Neuronal stem cell (in vitro differentiated cells): ENCODE measurements at regions not wholly inside any gene's neighbourhood (a gene's known extent, or its start where the extent isn't known, plus 50 kb on each side); places are given as distances from the start of the nearest gene placed in this dataset.
A peak's percentile ranks its signal among the peaks of the same experiment; 100 is the strongest.

Source experiments
- DNase-seq: peaks from one replicate; pipeline ENCODE4 v3.0.0-alpha.2; 2013; ENCODE audit warnings: low spot score
- H2AFZ ChIP-seq: one replicate; pipeline ENCODE4 v1.6.1; 2013; ENCODE audit warnings: mild to moderate bottlenecking, low read length, inconsistent platforms
- H2AK5ac ChIP-seq: 2 replicates; pipeline ENCODE4 v1.6.1; 2013; ENCODE audit warnings: low read depth, mild to moderate bottlenecking, inconsistent platforms, low read length, moderate library complexity, mixed read lengths
- H2BK120ac ChIP-seq: 2 replicates; pipeline ENCODE4 v1.6.1; 2013; ENCODE audit warnings: low read depth, mild to moderate bottlenecking, inconsistent platforms, low read length, moderate library complexity, mixed read lengths
- H2BK12ac ChIP-seq: one replicate; pipeline ENCODE4 v1.6.1; 2013; ENCODE audit warnings: low read length, inconsistent platforms
- H2BK15ac ChIP-seq: 2 replicates; pipeline ENCODE4 v1.6.1; 2013; ENCODE audit warnings: mild to moderate bottlenecking, low read length, inconsistent platforms, mixed read lengths
- H2BK5ac ChIP-seq: one replicate; pipeline ENCODE4 v1.6.1; 2013; ENCODE audit warnings: inconsistent platforms, mild to moderate bottlenecking, low read length, moderate library complexity
- H3K14ac ChIP-seq: one replicate; pipeline ENCODE4 v1.6.1; 2013; ENCODE audit warnings: low read length, inconsistent platforms
- H3K18ac ChIP-seq: 2 replicates; pipeline ENCODE4 v1.6.1; 2013; ENCODE audit warnings: low read length, inconsistent platforms
- H3K23ac ChIP-seq: 2 replicates; pipeline ENCODE4 v1.6.1; 2013; ENCODE audit warnings: low read depth, mild to moderate bottlenecking, mixed read lengths, low read length, inconsistent platforms; ENCODE audit not compliant: poor library complexity
- H3K27ac ChIP-seq: replicated peaks from 3 replicates; pipeline ENCODE4 v1.5.1; 2013; ENCODE audit warnings: low read length, inconsistent platforms
- H3K27me3 ChIP-seq, 3 experiments: 2 replicates each; pipeline ENCODE4 v1.6.1; 2013; ENCODE audit warnings: low read length in 3 of 3, mild to moderate bottlenecking in 2 of 3, inconsistent platforms in 1 of 3, low read depth in 1 of 3, mixed read lengths in 1 of 3, moderate library complexity in 1 of 3; ENCODE audit not compliant: control insufficient read depth in 3 of 3, insufficient read depth in 3 of 3
- H3K36me3 ChIP-seq, 2 donors: replicated peaks in 1 of 2; 2 replicates each; pipeline ENCODE4 v1.6.1; 2013; ENCODE audit warnings: low read length in 2 of 2; ENCODE audit not compliant: control insufficient read depth in 2 of 2, insufficient read depth in 2 of 2
- H3K4ac ChIP-seq: 2 replicates; pipeline ENCODE4 v1.6.1; 2013; ENCODE audit warnings: inconsistent platforms, mild to moderate bottlenecking, low read length, moderate library complexity
- H3K4me1 ChIP-seq, 2 donors: 1 replicate in 1 of 2; 2 replicates in 1 of 2; pipeline ENCODE4 v1.6.1; 2013; ENCODE audit warnings: low read length in 2 of 2, low read depth in 1 of 2; ENCODE audit not compliant: control insufficient read depth in 2 of 2, insufficient read depth in 1 of 2
- H3K4me2 ChIP-seq: one replicate; pipeline ENCODE4 v1.6.1; 2013; ENCODE audit warnings: mild to moderate bottlenecking, low read length, inconsistent platforms; ENCODE audit not compliant: insufficient read depth, poor library complexity, severe bottlenecking
- H3K4me3 ChIP-seq, 2 donors: 2 replicates each; pipeline ENCODE4 v1.5.1; 2013; ENCODE audit warnings: low read length in 2 of 2, mild to moderate bottlenecking in 2 of 2, inconsistent platforms in 1 of 2, moderate library complexity in 1 of 2
- H3K79me1 ChIP-seq: one replicate; pipeline ENCODE4 v1.6.1; 2013; ENCODE audit warnings: low read depth, mild to moderate bottlenecking, inconsistent platforms, low read length, moderate library complexity
- H3K9ac ChIP-seq: one replicate; pipeline ENCODE4 v1.6.1; 2013; ENCODE audit warnings: mild to moderate bottlenecking, low read depth, low read length, inconsistent platforms; ENCODE audit not compliant: poor library complexity
- H3K9me3 ChIP-seq, 2 donors: replicated peaks in 1 of 2; 2 replicates each; pipeline versions ENCODE3 to v1.6.1; 2013; ENCODE audit warnings: low read length in 2 of 2, mild to moderate bottlenecking in 2 of 2, inconsistent platforms in 1 of 2, low read depth in 1 of 2, mixed read lengths in 1 of 2, moderate library complexity in 1 of 2; ENCODE audit not compliant: control insufficient read depth in 2 of 2, insufficient read depth in 1 of 2
- H4K8ac ChIP-seq: one replicate; pipeline ENCODE4 v1.6.1; 2013; ENCODE audit warnings: low read depth, mild to moderate bottlenecking, inconsistent platforms, low read length, moderate library complexity
- H4K91ac ChIP-seq: one replicate; pipeline ENCODE4 v1.6.1; 2013; ENCODE audit warnings: low read length, low read depth, mild to moderate bottlenecking, inconsistent platforms; ENCODE audit not compliant: poor library complexity
- WGBS, 2 donors: extraction: QIAGEN DNeasy Blood & Tissue Kit; methylation state at CpG; one replicate each; pipeline ENCODE4 v1.1.7; 2013; ENCODE audit warnings: missing lambda C conversion rate in 2 of 2, mixed read lengths in 1 of 2; ENCODE audit not compliant: insufficient read length in 2 of 2, insufficient replicate concordance in 1 of 2; ENCODE audit errors: extremely low coverage in 2 of 2; 5-methylcytosine and 5-hydroxymethylcytosine counted together

DNA sequence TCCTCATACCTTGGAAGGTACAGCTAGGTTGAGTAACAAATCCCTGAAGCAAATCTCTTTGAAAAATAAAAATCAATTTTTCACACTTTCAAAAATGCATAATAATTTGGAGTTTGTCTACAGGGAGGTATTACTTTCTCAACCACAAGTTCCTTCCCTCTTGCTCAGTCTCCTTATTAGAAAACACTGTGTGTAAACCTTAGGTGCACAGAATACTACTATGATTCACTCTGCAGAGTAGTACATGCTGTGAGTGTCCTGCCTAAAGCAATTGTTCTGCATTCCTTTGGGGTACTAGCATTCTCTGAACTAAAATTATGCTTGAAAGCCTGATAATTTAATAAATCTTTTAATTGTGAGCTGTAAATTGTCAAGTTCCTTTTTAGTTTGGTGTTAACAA is 115.9 kb upstream of the EPHA3 start:
- Histone ChIP-seq H3K4me2 (no peak overlapping the region), H4K91ac (no peak overlapping the region), H3K4ac (no peak overlapping the region), H2BK120ac (no peak overlapping the region), H3K23ac (no peak overlapping the region), H3K9me3 (no peaks in the 10 kb centered on the region), H3K36me3 (no peaks in the 10 kb centered on the region), H2BK12ac (no peak overlapping the region), H2BK5ac (no peak overlapping the region), H2BK15ac (no peak overlapping the region), H3K27ac (no peak overlapping the region), H3K4me1 (peaks cover 0 to 3% of the 10 kb centered on the region in 2 donors), H4K8ac (no peak overlapping the region), H2AK5ac (no peak overlapping the region), H3K18ac (no peak overlapping the region), H3K9ac (no peak overlapping the region), H2AFZ (no peak overlapping the region), H3K79me1 (no peaks in the 10 kb centered on the region), H3K27me3 (no peaks in the 10 kb centered on the region), H3K14ac (no peak overlapping the region), H3K4me3 (no peak overlapping the region)
- DNase-seq, result no peak

DNA sequence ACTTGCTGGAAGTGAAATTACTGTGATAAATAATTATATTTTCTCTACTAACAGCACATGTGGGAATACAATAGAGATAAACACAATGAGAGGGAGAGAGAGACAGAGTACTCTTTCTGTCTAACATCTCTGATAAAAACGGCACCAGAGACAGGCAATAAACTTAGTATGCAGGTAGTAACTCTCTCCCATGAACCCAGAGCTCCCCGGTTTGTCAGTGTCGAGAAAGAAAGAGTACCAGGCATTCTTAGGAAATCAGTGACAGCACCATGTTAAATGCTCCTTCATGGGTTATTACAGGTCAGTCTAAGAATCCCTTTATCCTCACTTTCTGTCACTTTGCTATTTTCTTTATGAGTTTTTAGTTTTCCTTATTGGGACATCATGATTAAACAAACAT is 110.7 kb upstream of the EPHA3 start:
- WGBS, 2 donors, result no CpG with 5 or more reads among the region's 3 CpGs
- Histone ChIP-seq H3K9me3 (peaks cover 8 to 14% of the 10 kb centered on the region in 2 donors), H3K4ac (no peak overlapping the region), H3K14ac (no peak overlapping the region), H3K4me2 (no peak overlapping the region), H3K9ac (no peak overlapping the region), H4K91ac (no peak overlapping the region), H2BK5ac (no peak overlapping the region), H2BK15ac (no peak overlapping the region), H3K27me3 (no peaks in the 10 kb centered on the region), H3K27ac (no peak overlapping the region), H3K79me1 (no peaks in the 10 kb centered on the region), H4K8ac (no peak overlapping the region), H2BK120ac (no peak overlapping the region), H3K23ac (no peak overlapping the region), H2AFZ (peak overlapping the region; percentile 68), H3K4me3 (no peak overlapping the region), H2BK12ac (no peak overlapping the region), H3K18ac (no peak overlapping the region), H3K36me3 (no peaks in the 10 kb centered on the region), H2AK5ac (no peak overlapping the region), H3K4me1 (peaks cover 3 to 5% of the 10 kb centered on the region in 2 donors)
- no peak for DNase-seq

DNA sequence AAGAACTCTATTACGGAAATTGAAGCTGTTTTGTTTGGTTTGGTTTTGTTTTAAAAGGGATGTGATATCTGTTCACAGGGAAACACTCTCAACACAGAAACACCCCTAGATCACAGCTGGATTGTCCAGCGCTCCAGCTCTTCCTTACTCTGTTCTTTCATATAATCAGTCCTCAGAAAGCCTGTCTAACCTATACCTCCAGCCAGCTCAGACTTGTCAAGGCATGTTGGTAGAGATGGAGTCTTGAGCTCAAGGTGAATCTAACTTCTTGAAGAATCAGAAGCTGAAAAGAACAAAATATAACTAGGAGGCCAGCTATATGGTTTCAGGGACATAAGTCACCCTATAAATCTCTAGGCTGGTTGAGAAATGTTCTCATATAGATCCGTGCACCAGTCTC is 110.2 kb upstream of the EPHA3 start:
- no CpG with 5 or more reads among the region's 3 CpGs for WGBS, 2 donors
- H3K36me3 ChIP-seq, result no peaks in the 10 kb centered on the region

DNA sequence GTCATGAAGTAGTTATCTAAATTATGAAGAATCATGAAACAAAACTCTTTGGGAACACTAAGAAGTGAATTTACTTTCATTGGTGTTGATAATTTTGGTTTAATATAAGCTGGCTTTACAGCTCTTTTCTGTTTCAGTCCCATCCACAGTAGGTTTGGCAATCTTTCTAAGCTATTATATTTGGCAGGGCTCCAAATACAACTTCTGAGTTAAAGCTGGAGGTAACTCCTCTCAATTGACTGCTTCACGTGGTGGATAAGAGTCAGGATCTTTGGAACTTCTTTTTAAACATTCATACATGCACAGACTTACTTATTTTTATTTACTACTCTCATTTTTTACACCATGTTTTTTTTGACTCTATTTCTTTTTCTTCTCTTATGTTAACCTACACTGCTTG is 106.5 kb upstream of the EPHA3 start:
- no peak overlapping the region for H3K14ac ChIP-seq
- no CpG with 5 or more reads among the region's 1 CpG for WGBS, 2 donors
- H2BK5ac ChIP-seq, result no peak overlapping the region
- DNase-seq, result no peak
- no peak overlapping the region for H4K91ac ChIP-seq
- H3K4me3 ChIP-seq, result no peak overlapping the region
- H3K9me3 ChIP-seq, result peaks cover 8 to 14% of the 10 kb centered on the region in 2 donors
- H3K27me3 ChIP-seq, result no peaks in the 10 kb centered on the region
- no peaks in the 10 kb centered on the region for H3K36me3 ChIP-seq
- H2BK12ac ChIP-seq, result no peak overlapping the region
- H4K8ac ChIP-seq, result no peak overlapping the region
- no peak overlapping the region for H3K27ac ChIP-seq
- H2BK15ac ChIP-seq, result no peak overlapping the region
- H3K9ac ChIP-seq, result no peak overlapping the region
- no peak overlapping the region for H3K4ac ChIP-seq
- no peak overlapping the region for H2AK5ac ChIP-seq
- H2AFZ ChIP-seq, result no peak overlapping the region
- no peak overlapping the region for H3K23ac ChIP-seq
- no peak overlapping the region for H3K18ac ChIP-seq
- peaks cover 3 to 5% of the 10 kb centered on the region in 2 donors for H3K4me1 ChIP-seq
- no peak overlapping the region for H3K4me2 ChIP-seq
- H3K79me1 ChIP-seq, result no peaks in the 10 kb centered on the region
- H2BK120ac ChIP-seq, result no peak overlapping the region

More for the DNA sequence above, 110.2 kb upstream of the EPHA3 start:
- no peak overlapping the region for H3K23ac ChIP-seq
- H4K8ac ChIP-seq, result no peak overlapping the region
- H3K27ac ChIP-seq, result no peak overlapping the region
- no peak overlapping the region for H3K14ac ChIP-seq
- no peak for DNase-seq
- no peak overlapping the region for H3K4me3 ChIP-seq
- H3K4me2 ChIP-seq, result no peak overlapping the region
- H3K4ac ChIP-seq, result no peak overlapping the region
- no peak overlapping the region for H3K18ac ChIP-seq
- H2BK12ac ChIP-seq, result no peak overlapping the region
- no peak overlapping the region for H3K9ac ChIP-seq
- H3K27me3 ChIP-seq, result no peaks in the 10 kb centered on the region
- peaks cover 8 to 14% of the 10 kb centered on the region in 2 donors for H3K9me3 ChIP-seq
- H2AFZ ChIP-seq, result peak overlapping the region; percentile 68
- H2BK15ac ChIP-seq, result no peak overlapping the region
- H4K91ac ChIP-seq, result no peak overlapping the region
- no peak overlapping the region for H2BK120ac ChIP-seq
- no peak overlapping the region for H2BK5ac ChIP-seq
- H3K79me1 ChIP-seq, result no peaks in the 10 kb centered on the region
- H2AK5ac ChIP-seq, result no peak overlapping the region
- H3K4me1 ChIP-seq, result peaks cover 3 to 5% of the 10 kb centered on the region in 2 donors
